ENCODE measurements at regions not wholly inside any gene's neighbourhood (a gene's known extent, or its start where the extent isn't known, plus 50 kb on each side); places are given as distances from the start of the nearest gene placed in this dataset.

- no peak for TF ChIP-seq CREB1 (IDR thresholded peaks at IDR 0.05; ENCODE audit: low read depth)
- TF ChIP-seq MAX (IDR thresholded peaks at IDR 0.05), result no peak
- no peak for TF ChIP-seq YY1 (IDR thresholded peaks at IDR 0.05; ENCODE audit: low read depth)
- TF ChIP-seq TEAD4 (IDR thresholded peaks at IDR 0.05), result no peak
Measured at GRCh38 chr2:160828076-160828475, 332.2 kb upstream of the TANK start.

Data from Ishikawa (cell line).